Colonic mucosa (tissue), 4 donors: ENCODE measurements at regions not wholly inside any gene's neighbourhood (a gene's known extent, or its start where the extent isn't known, plus 50 kb on each side); places are given as distances from the start of the nearest gene placed in this dataset.

ENCODE experiments used
- DNase-seq: peaks from one replicate; pipeline ENCODE4 v3.0.0-alpha.2; 2020
- H3K27ac ChIP-seq: fragments of 200-600 bp; one replicate; pipeline ENCODE4 v1.8.0; 2021
- H3K27me3 ChIP-seq: fragments of 200-600 bp; one replicate; pipeline ENCODE4 v1.8.0; 2021
- H3K36me3 ChIP-seq: fragments of 200-600 bp; one replicate; pipeline ENCODE4 v1.8.0; 2021
- H3K4me1 ChIP-seq: fragments of 200-600 bp; one replicate; pipeline ENCODE4 v1.8.0; 2021; ENCODE audit warnings: mild to moderate bottlenecking
- H3K4me3 ChIP-seq: fragments of 200-600 bp; one replicate; pipeline ENCODE4 v1.8.0; 2021
- H3K9ac ChIP-seq, 2 donors: one replicate each; pipeline ENCODE4 v1.7.0; 2013; ENCODE audit warnings: control low read depth in 2 of 2, low read depth in 2 of 2, low read length in 2 of 2
- H3K9me3 ChIP-seq: fragments of 200-600 bp; one replicate; pipeline ENCODE4 v1.8.0; 2021
- intact Hi-C: fragments of 100-400 bp; cut with DNase I; formaldehyde crosslinking; loops from one replicate; pipeline ENCODE4 v1.14.1; 2022
- TF ChIP-seq, protein P1 (sequence below): fragments of 200-600 bp; IDR thresholded peaks from one replicate; pipeline ENCODE4 v1.8.0; 2022; ENCODE audit warnings: antibody characterized with exemption, mild to moderate bottlenecking
- donor health status: healthy.
- donor health status: DM: no; HTN: no; CAD: no.
- donor health status: DM: no; HTN: no; CAD: no.

DNA sequence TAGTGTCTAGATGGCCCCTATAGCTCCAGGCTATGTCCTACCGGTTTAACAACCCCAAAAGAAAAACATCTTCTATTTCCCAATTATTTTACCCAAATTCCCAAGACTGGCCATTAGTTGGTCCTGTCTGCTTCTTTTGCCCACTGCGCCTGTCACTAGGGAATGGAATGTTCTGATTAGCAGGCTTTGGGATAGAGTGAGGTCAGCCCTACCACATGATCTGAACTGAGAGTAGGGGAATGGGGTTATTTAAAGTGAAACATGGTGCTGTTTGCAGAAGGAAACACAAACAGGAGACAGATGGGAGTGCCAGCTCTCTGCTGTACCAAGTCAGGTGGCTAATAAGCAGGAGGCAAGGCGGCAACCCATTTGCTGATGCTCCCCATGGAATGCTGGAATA is 635.6 kb upstream of the CFAP20DC start:
- H3K9ac ChIP-seq, result no peak overlapping the region

DNA sequence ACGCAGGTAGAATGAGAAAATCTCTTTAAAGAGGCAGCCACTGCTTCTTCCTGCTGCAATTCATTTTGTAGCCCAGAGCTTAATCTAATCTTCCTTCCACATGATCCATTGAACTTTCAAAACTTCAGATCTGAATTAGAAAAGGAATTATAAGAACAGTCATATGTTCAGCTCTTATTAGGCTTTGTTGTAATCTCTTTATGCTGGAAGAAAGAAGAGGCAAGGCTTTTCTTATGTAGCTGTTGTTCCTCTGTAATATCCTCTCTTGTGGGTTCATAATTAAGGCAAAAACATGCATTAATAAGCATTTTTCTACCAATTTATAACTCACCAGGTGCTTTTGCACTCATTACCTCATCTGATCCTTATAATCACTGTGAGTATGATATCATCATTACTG is 634.9 kb upstream of the CFAP20DC start:
- no peak overlapping the region for H3K27ac ChIP-seq
- no peak for DNase-seq
- TF ChIP-seq, protein P1, sequence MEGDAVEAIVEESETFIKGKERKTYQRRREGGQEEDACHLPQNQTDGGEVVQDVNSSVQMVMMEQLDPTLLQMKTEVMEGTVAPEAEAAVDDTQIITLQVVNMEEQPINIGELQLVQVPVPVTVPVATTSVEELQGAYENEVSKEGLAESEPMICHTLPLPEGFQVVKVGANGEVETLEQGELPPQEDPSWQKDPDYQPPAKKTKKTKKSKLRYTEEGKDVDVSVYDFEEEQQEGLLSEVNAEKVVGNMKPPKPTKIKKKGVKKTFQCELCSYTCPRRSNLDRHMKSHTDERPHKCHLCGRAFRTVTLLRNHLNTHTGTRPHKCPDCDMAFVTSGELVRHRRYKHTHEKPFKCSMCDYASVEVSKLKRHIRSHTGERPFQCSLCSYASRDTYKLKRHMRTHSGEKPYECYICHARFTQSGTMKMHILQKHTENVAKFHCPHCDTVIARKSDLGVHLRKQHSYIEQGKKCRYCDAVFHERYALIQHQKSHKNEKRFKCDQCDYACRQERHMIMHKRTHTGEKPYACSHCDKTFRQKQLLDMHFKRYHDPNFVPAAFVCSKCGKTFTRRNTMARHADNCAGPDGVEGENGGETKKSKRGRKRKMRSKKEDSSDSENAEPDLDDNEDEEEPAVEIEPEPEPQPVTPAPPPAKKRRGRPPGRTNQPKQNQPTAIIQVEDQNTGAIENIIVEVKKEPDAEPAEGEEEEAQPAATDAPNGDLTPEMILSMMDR, result no peak
- H3K4me3 ChIP-seq, result no peak overlapping the region
- no peaks in the 10 kb centered on the region for H3K27me3 ChIP-seq
- H3K9ac ChIP-seq, result no peak overlapping the region
- H3K36me3 ChIP-seq, result no peaks in the 10 kb centered on the region
- intact Hi-C loops, result no loop called here
- no peaks in the 10 kb centered on the region for H3K9me3 ChIP-seq
- H3K4me1 ChIP-seq, result no peaks in the 10 kb centered on the region

More for the DNA sequence above, 635.6 kb upstream of the CFAP20DC start:
- Histone ChIP-seq H3K9me3 (no peaks in the 10 kb centered on the region), H3K27ac (no peak overlapping the region), H3K4me3 (no peak overlapping the region), H3K36me3 (no peaks in the 10 kb centered on the region), H3K27me3 (no peaks in the 10 kb centered on the region), H3K4me1 (no peaks in the 10 kb centered on the region)
- no peak for DNase-seq
- TF ChIP-seq, protein P1, result no peak
- intact Hi-C loops, result no loop called here

DNA sequence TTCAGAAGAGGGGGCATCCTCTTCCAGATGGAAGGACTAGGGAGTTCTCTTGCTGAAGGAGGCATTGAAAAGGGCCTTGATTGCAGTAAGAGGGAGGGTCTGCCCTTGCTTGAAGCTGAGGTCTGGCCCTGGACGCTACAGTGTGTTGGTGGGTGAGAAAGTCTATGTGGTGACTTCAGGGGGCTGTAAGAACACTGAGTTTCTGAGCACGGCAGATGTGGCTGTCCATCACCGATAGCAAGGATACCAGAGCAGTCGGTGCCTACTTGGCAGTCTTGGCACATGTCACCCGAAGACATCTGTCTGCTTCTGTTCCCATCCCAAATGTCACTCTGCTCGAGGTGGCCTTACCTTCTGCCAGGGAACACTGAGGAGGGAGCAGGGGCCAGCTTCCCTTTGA is 631.1 kb upstream of the CFAP20DC start:
- H3K9me3 ChIP-seq, result no peaks in the 10 kb centered on the region
- no peak overlapping the region for H3K4me3 ChIP-seq
- no peak overlapping the region for H3K9ac ChIP-seq
- intact Hi-C loops, result no loop called here
- H3K27ac ChIP-seq, result no peak overlapping the region
- TF ChIP-seq, protein P1, result no peak
- no peaks in the 10 kb centered on the region for H3K4me1 ChIP-seq
- no peaks in the 10 kb centered on the region for H3K27me3 ChIP-seq
- DNase-seq, result no peak
- H3K36me3 ChIP-seq, result no peaks in the 10 kb centered on the region

DNA sequence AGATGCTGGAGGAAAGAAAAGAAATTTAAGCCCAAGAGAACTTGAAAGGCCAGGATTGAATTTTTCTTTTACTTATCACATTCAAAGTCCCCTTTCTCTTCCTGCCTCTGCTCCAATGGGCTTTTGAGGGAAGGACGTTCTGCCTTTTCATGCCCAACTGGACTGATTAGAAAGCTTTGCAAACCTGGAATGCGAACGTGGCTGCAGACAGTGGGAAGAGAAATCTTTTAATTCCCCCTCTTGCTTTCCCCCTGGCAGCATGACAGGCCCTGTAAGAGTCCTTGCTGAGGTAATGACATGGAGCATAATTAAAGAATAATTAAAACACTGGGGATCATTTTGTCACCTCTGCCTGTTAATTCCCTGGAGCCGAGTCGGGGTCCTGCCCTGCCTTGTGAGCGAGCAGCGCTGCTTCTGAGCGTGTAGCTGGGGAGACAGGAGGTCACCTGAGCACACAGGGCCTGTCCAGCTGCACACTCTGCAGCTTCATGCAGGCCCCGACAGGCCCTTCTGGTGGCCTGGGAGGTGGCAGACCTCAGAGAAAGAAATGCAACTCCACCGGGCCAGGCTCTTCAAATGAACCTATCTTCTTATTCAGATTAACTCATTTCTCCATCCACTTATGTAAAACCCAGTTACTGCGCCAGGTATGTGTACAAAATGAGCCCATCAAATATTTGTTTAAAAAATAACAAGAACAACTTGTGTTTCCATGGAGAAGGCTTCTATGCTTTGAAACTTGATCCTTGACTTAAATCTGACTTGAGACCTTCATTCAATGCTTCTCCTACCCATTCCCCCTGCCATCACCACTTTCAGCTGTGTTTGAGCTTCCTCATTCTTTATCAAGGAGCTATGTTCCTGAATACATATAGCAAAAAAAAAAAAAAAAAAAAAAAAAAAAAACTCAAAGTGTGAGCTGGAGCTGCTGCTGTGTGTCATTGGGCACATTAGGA is 628.2 kb upstream of the CFAP20DC start:
- Histone ChIP-seq H3K9ac (no peak overlapping the region), H3K9me3 (no peaks in the 10 kb centered on the region), H3K4me3 (no peak overlapping the region), H3K27me3 (no peaks in the 10 kb centered on the region), H3K4me1 (no peaks in the 10 kb centered on the region), H3K27ac (no peak overlapping the region), H3K36me3 (no peaks in the 10 kb centered on the region)
- TF ChIP-seq, protein P1, result no peak
- no peak for DNase-seq
- intact Hi-C loops, result no loop called here

DNA sequence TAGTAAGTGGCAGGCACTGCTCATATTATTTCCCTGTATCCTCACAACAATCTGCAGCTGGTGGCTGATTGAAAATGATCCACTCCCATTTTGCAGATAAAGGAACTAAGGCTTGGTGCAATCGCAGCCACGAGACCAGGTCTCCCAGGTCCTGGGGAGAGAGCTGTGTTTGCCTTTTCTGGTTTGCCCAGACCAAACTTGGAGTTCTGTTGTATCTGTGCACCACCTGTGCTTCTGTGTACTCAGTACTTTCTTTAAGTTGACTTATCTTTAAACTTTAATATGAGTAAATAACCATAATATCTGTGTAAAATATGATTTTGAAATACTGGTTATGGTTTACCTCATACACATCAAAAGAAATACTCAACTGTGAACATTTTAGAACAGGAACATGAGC is 625.7 kb upstream of the CFAP20DC start:
- Histone ChIP-seq H3K4me1 (no peaks in the 10 kb centered on the region), H3K27me3 (no peaks in the 10 kb centered on the region), H3K9me3 (no peaks in the 10 kb centered on the region), H3K9ac (no peak overlapping the region), H3K36me3 (no peaks in the 10 kb centered on the region), H3K4me3 (no peak overlapping the region), H3K27ac (no peak overlapping the region)
- TF ChIP-seq, protein P1, result no peak
- peak; percentile 25 for DNase-seq
- intact Hi-C loops, result no loop called here
